HepG2 (cell line): ENCODE measurements at regions not wholly inside any gene's neighbourhood (a gene's known extent, or its start where the extent isn't known, plus 50 kb on each side); places are given as distances from the start of the nearest gene placed in this dataset.

Experiments
- ATAC-seq: fragments of 200-7000 bp; cut with Tn5 transposase; 3 replicates; pipeline ENCODE4 v1.9.1; 2020; ENCODE audit warnings: mild to moderate bottlenecking, moderate library complexity
- BruUV-seq: library from RNA; stranded (reverse); fragments of 400-500 nt; replicated peaks from 2 replicates; lab custom pipeline; 2021; lab: Mats Ljungman, UMichigan
- CTCF ChIA-PET: fragments of 300-600 bp; formaldehyde crosslinking; extraction: SDS; loops from one replicate; lab custom pipeline; 2021; ENCODE audit warnings: low total read pairs, inconsistent platforms, low intra/inter-chr PET ratio; lab: Yijun Ruan, JAX
- POLR2A ChIA-PET: fragments of 350-600 bp; sonication (Branson Sonifier 250); formaldehyde crosslinking; loops from one replicate; lab custom pipeline; 2020; ENCODE audit warnings: antibody characterized with exemption, inconsistent platforms; lab: Yijun Ruan, JAX
- DNase-seq: peaks from one replicate; pipeline ENCODE4 v3.0.0-alpha.2; 2015; ENCODE audit warnings: low spot score
- FAIRE-seq: peaks from 3 replicates; lab custom pipeline; 2011; peaks lifted over from hg19 to GRCh38; lab: Jason Lieb, UNC
- H2AFZ ChIP-seq: one replicate; pipeline ENCODE4 v1.6.1; 2011; ENCODE audit warnings: low read length, inconsistent platforms
- H3K27ac ChIP-seq: fragments of 300-600 bp; 3 replicates; pipeline ENCODE4 v1.8.0; 2011; ENCODE audit warnings: mixed run types, mild to moderate bottlenecking, mixed read lengths, low read length, inconsistent platforms; ENCODE audit not compliant: insufficient read depth; ENCODE audit errors: extremely low read length
- H3K27me3 ChIP-seq, 2 experiments: fragments of 200-600 bp in 1 of 2; 2 replicates in 1 of 2; 3 replicates in 1 of 2; pipeline versions ENCODE4 v1.6.0 to v1.8.0; 2011; ENCODE audit warnings: low read length in 2 of 2, mild to moderate bottlenecking in 2 of 2, moderate library complexity in 2 of 2, inconsistent platforms in 1 of 2; ENCODE audit not compliant: insufficient read depth in 2 of 2, control insufficient read depth in 1 of 2
- H3K36me3 ChIP-seq, 2 experiments: fragments of 200-600 bp in 1 of 2; replicated peaks in 1 of 2; 2 replicates in 1 of 2; 3 replicates in 1 of 2; pipeline versions ENCODE4 v1.5.1 to v1.8.0; 2011; ENCODE audit warnings: low read length in 2 of 2, inconsistent platforms in 1 of 2; ENCODE audit not compliant: insufficient read depth in 2 of 2, control insufficient read depth in 1 of 2
- H3K4me1 ChIP-seq: 2 replicates; pipeline ENCODE4 v1.5.1; 2012; ENCODE audit warnings: low read length, inconsistent platforms; ENCODE audit not compliant: insufficient read depth
- H3K4me2 ChIP-seq: 2 replicates; pipeline ENCODE4 v1.6.0; 2011; ENCODE audit warnings: low read depth, low read length, inconsistent platforms
- H3K4me3 ChIP-seq, 3 experiments: fragments of 200-600 bp in 1 of 3; sonication (generic), shearing (Covaris generic) in 1 of 3; replicated peaks in 1 of 3; 2 replicates each; pipeline ENCODE4 v1.5.1; 2011 to 2016; ENCODE audit warnings: low read length in 3 of 3, inconsistent platforms in 2 of 3, low read depth in 2 of 3, mild to moderate bottlenecking in 2 of 3, control low read depth in 1 of 3, mixed read lengths in 1 of 3; ENCODE audit not compliant: insufficient read depth in 1 of 3
- H3K79me2 ChIP-seq: one replicate; pipeline ENCODE4 v1.6.1; 2011; ENCODE audit warnings: low read length, inconsistent platforms; ENCODE audit not compliant: insufficient read depth
- H3K9ac ChIP-seq: 2 replicates; pipeline ENCODE4 v1.6.0; 2011; ENCODE audit warnings: mild to moderate bottlenecking, low read depth, low read length, inconsistent platforms; ENCODE audit not compliant: insufficient read depth
- H3K9me3 ChIP-seq: 2 replicates; pipeline ENCODE4 v1.5.1; 2012; ENCODE audit warnings: mild to moderate bottlenecking, low read length
- H4K20me1 ChIP-seq: 2 replicates; pipeline ENCODE4 v1.6.0; 2011; ENCODE audit warnings: inconsistent platforms, mild to moderate bottlenecking, low read length, moderate library complexity; ENCODE audit not compliant: insufficient read depth
- CBX5 ChIP-seq: sonication (generic); formaldehyde crosslinking; IDR thresholded peaks from 2 replicates; pipeline ENCODE4 v1.4.0; 2020; ENCODE audit warnings: missing genetic modification reagents, borderline replicate concordance
- FOXP4 ChIP-seq: sonication (generic); formaldehyde crosslinking; IDR thresholded peaks from 2 replicates; pipeline ENCODE4 v1.4.0; 2020; ENCODE audit warnings: missing genetic modification reagents
- NR1H2 ChIP-seq: sonication (generic); formaldehyde crosslinking; IDR thresholded peaks from 2 replicates; pipeline ENCODE4 v1.8.1; 2022; ENCODE audit warnings: low read depth, missing genetic modification reagents, borderline replicate concordance
- PTBP1 ChIP-seq: fragments of 200-400 bp; formaldehyde crosslinking; IDR thresholded peaks from 2 replicates; pipeline ENCODE4 v1.6.1; 2018; ENCODE audit warnings: low read length, low read depth; ENCODE audit not compliant: poor library complexity, severe bottlenecking
- TFE3 ChIP-seq: IDR thresholded peaks from 2 replicates; pipeline ENCODE4 v1.6.1; 2016
- ZBED4 ChIP-seq: sonication (generic); formaldehyde crosslinking; IDR thresholded peaks from 2 replicates; pipeline ENCODE4 v1.4.0; 2020; ENCODE audit warnings: missing genetic modification reagents, borderline replicate concordance
- ZMAT3 ChIP-seq: sonication (generic); formaldehyde crosslinking; conservative IDR thresholded peaks from 2 replicates; pipeline ENCODE4 v1.7.0; 2021; ENCODE audit warnings: missing genetic modification reagents
- ZNF770 ChIP-seq: sonication (generic); formaldehyde crosslinking; IDR thresholded peaks from 2 replicates; pipeline ENCODE4 v1.5.0; 2020; ENCODE audit warnings: mild to moderate bottlenecking, missing genetic modification reagents
- WGBS: methylation state at CpG from one replicate; pipeline ENCODE4 v1.1.6; 2017; ENCODE audit warnings: low lambda C conversion rate; 5-methylcytosine and 5-hydroxymethylcytosine counted together
- in situ Hi-C: cut with HindIII; loops from 2 replicates; pipeline ENCODE4 v1.10.0; 2017; ENCODE audit warnings: low pct_unique_long_range_greater_than_20kb; ENCODE audit not compliant: extremely low pct_ligation_motif_present
- intact Hi-C: fragments of 100-400 bp; cut with micrococcal nuclease; formaldehyde crosslinking; loops from one replicate; pipeline ENCODE4 v1.10.0; 2022; ENCODE audit not compliant: unreplicated experiment

DNA sequence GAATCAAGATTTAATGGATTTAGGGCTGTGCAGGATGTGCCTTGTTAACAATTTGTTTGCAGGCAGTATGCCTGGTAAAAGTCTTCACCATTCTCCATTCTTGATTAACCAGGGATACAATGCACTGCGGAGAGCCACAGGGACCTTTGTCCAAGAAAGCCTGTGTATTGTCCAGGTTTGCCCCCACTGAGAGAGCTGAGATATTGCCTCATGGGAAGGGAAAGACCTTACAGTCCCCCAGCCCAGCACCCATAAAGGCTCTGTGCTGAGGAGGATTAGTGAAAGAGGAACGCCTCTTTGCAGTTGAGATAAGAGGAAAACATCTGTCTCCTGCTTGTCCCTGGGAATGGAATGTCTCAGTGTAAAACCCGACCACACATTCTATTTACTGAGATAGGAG is 2169.6 kb downstream of the TP53TG3F start (continued):
- TF ChIP-seq TFE3: no peak
- no peak for TF ChIP-seq FOXP4
- no peak for TF ChIP-seq NR1H2 (CRISPR knock-in tag)
- TF ChIP-seq CBX5 (CRISPR knock-in tag): no peak

- H3K4me1 ChIP-seq: no peaks in the 10 kb centered on the region
- WGBS: 0% methylated on average over 2 of the region's 2 CpGs
- POLR2A ChIA-PET: no interaction called here
- CTCF ChIA-PET: no interaction called here
- no peak overlapping the region for H3K4me3 ChIP-seq
- no peak overlapping the region for H3K9ac ChIP-seq
- H3K9me3 ChIP-seq: peaks cover 97% of the 10 kb centered on the region
- intact Hi-C loops (no loop called here), in situ Hi-C loops (no loop called here)
- FAIRE-seq (no peak), DNase-seq (no peak), ATAC-seq (no peak)
- H3K27me3 ChIP-seq: no peaks in the 10 kb centered on the region
- no TSS peak for BruUV-seq
- no peaks in the 10 kb centered on the region for H4K20me1 ChIP-seq
- H2AFZ ChIP-seq: no peak overlapping the region
- no peaks in the 10 kb centered on the region for H3K79me2 ChIP-seq
- no peak overlapping the region for H3K4me2 ChIP-seq
- H3K27ac ChIP-seq: no peak overlapping the region
- no peaks in the 10 kb centered on the region for H3K36me3 ChIP-seq
- TF ChIP-seq ZNF770 (CRISPR knock-in tag) (no peak), PTBP1 (no peak), ZMAT3 (CRISPR knock-in tag) (no peak), ZBED4 (CRISPR knock-in tag) (no peak)
Measured at GRCh38 chr16:35631261-35631945, 2172.0 kb downstream of the TP53TG3F start.
